ENCODE measurements at regions not wholly inside any gene's neighbourhood (a gene's known extent, or its start where the extent isn't known, plus 50 kb on each side); places are given as distances from the start of the nearest gene placed in this dataset.

- no peak overlapping the region for H3K4me3 ChIP-seq (ENCODE audit: insufficient read depth, low read depth, low read length)
- DNase-seq (ENCODE audit: low read depth) (peak; percentile 80), FAIRE-seq (peak; percentile 78)
- no peak overlapping the region for H3K4me2 ChIP-seq (ENCODE audit: low read length)
- no peak overlapping the region for H3K27ac ChIP-seq (ENCODE audit: low read depth, low read length)
- H4K20me1 ChIP-seq (ENCODE audit: insufficient read depth, low read length), result no peaks in the 10 kb centered on the region
- Mint-ChIP-seq H3K4me1 (ENCODE audit: low read depth, unreplicated experiment) (peaks cover 2% of the 10 kb centered on the region), H3K36me3 (ENCODE audit: low read depth, unreplicated experiment) (no peaks in the 10 kb centered on the region), H3K27me3 (ENCODE audit: low read depth, unreplicated experiment) (no peaks in the 10 kb centered on the region), H3K4me3 (ENCODE audit: unreplicated experiment) (no peak overlapping the region), H3K27ac (ENCODE audit: unreplicated experiment) (peak overlapping the region; percentile 21), H3K9me3 (ENCODE audit: unreplicated experiment) (peaks cover 12% of the 10 kb centered on the region)
- TF ChIP-seq EZH2 (IDR thresholded peaks at IDR 0.05; ENCODE audit: insufficient read depth, low read length) (no peak), CTCF (IDR thresholded peaks at IDR 0.05; ENCODE audit: insufficient read depth, low read depth, low read length) (no peak)
- H3K9ac ChIP-seq (ENCODE audit: low read length), result no peak overlapping the region
- peaks cover 4% of the 10 kb centered on the region for H3K9me3 ChIP-seq (ENCODE audit: insufficient read depth, low read depth, low read length)
- no peak overlapping the region for H2AFZ ChIP-seq (ENCODE audit: low read depth, low read length)
- H3K36me3 ChIP-seq (ENCODE audit: insufficient read depth, low read length), result no peaks in the 10 kb centered on the region
- no peaks in the 10 kb centered on the region for H3K79me2 ChIP-seq (ENCODE audit: insufficient read depth, low read length)
- H3K4me1 ChIP-seq (ENCODE audit: insufficient read depth, low read length), result no peaks in the 10 kb centered on the region
- H3K27me3 ChIP-seq (ENCODE audit: insufficient read depth, low read length), result no peaks in the 10 kb centered on the region
Observed at GRCh38 chr5:159533197-159533596, 202.9 kb upstream of the IL12B start.

DNA sequence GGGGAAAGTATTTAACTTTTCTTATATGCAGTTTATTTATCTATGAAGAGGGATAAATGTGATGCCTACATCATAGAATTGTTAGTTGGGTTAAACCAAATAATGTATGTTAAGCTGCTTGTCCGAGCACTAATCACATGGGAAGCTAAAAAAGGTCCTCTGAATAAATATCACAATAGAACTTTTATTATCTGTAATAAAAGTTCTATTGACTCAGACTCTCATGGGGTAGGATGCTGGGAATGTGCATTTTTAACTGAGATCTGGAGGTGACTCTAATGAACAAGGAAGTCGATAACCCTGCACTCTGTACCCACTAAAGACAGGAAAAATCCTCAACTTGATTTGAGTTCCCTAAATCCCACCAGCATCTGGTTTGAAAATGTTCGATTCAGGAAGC, 205.9 kb upstream of the IL12B start:
- no peak overlapping the region for H3K4me3 Mint-ChIP-seq (ENCODE audit: unreplicated experiment)
- no peaks in the 10 kb centered on the region for H3K27me3 ChIP-seq (ENCODE audit: insufficient read depth, low read length)
- H3K27me3 Mint-ChIP-seq (ENCODE audit: low read depth, unreplicated experiment), result no peaks in the 10 kb centered on the region
- H3K4me3 ChIP-seq (ENCODE audit: insufficient read depth, low read depth, low read length), result no peak overlapping the region
- H4K20me1 ChIP-seq (ENCODE audit: insufficient read depth, low read length), result no peaks in the 10 kb centered on the region
- H3K27ac Mint-ChIP-seq (ENCODE audit: unreplicated experiment), result no peak overlapping the region
- H3K36me3 Mint-ChIP-seq (ENCODE audit: low read depth, unreplicated experiment), result no peaks in the 10 kb centered on the region
- no peak overlapping the region for H3K4me2 ChIP-seq (ENCODE audit: low read length)
- no peak overlapping the region for H2AFZ ChIP-seq (ENCODE audit: low read depth, low read length)
- no peak for DNase-seq (ENCODE audit: low read depth)
- no peak overlapping the region for H3K27ac ChIP-seq (ENCODE audit: low read depth, low read length)
- H3K4me1 Mint-ChIP-seq (ENCODE audit: low read depth, unreplicated experiment), result peaks cover 2% of the 10 kb centered on the region
- H3K4me1 ChIP-seq (ENCODE audit: insufficient read depth, low read length), result no peaks in the 10 kb centered on the region
- no peak overlapping the region for H3K9ac ChIP-seq (ENCODE audit: low read length)
- H3K36me3 ChIP-seq (ENCODE audit: insufficient read depth, low read length), result no peaks in the 10 kb centered on the region
- H3K79me2 ChIP-seq (ENCODE audit: insufficient read depth, low read length), result no peaks in the 10 kb centered on the region
- TF ChIP-seq EZH2 (IDR thresholded peaks at IDR 0.05; ENCODE audit: insufficient read depth, low read length) (no peak), CTCF (IDR thresholded peaks at IDR 0.05; ENCODE audit: insufficient read depth, low read depth, low read length) (no peak)
- FAIRE-seq, result no peak
- H3K9me3 Mint-ChIP-seq (ENCODE audit: unreplicated experiment), result peaks cover 6% of the 10 kb centered on the region
- H3K9me3 ChIP-seq (ENCODE audit: insufficient read depth, low read depth, low read length), result peaks cover 4% of the 10 kb centered on the region

- H3K9ac ChIP-seq (ENCODE audit: low read length), result no peak overlapping the region
- Mint-ChIP-seq H3K36me3 (ENCODE audit: low read depth, unreplicated experiment) (no peaks in the 10 kb centered on the region), H3K4me3 (ENCODE audit: unreplicated experiment) (no peak overlapping the region), H3K9me3 (ENCODE audit: unreplicated experiment) (peaks cover 6% of the 10 kb centered on the region), H3K4me1 (ENCODE audit: low read depth, unreplicated experiment) (peaks cover 2% of the 10 kb centered on the region), H3K27ac (ENCODE audit: unreplicated experiment) (no peak overlapping the region), H3K27me3 (ENCODE audit: low read depth, unreplicated experiment) (no peaks in the 10 kb centered on the region)
- H3K36me3 ChIP-seq (ENCODE audit: insufficient read depth, low read length), result no peaks in the 10 kb centered on the region
- H4K20me1 ChIP-seq (ENCODE audit: insufficient read depth, low read length), result no peaks in the 10 kb centered on the region
- no peaks in the 10 kb centered on the region for H3K27me3 ChIP-seq (ENCODE audit: insufficient read depth, low read length)
- H3K79me2 ChIP-seq (ENCODE audit: insufficient read depth, low read length), result no peaks in the 10 kb centered on the region
- DNase-seq (ENCODE audit: low read depth) (no peak), FAIRE-seq (no peak)
- TF ChIP-seq EZH2 (IDR thresholded peaks at IDR 0.05; ENCODE audit: insufficient read depth, low read length) (no peak), CTCF (IDR thresholded peaks at IDR 0.05; ENCODE audit: insufficient read depth, low read depth, low read length) (no peak)
- no peaks in the 10 kb centered on the region for H3K4me1 ChIP-seq (ENCODE audit: insufficient read depth, low read length)
- H3K27ac ChIP-seq (ENCODE audit: low read depth, low read length), result no peak overlapping the region
- no peak overlapping the region for H2AFZ ChIP-seq (ENCODE audit: low read depth, low read length)
- no peak overlapping the region for H3K4me3 ChIP-seq (ENCODE audit: insufficient read depth, low read depth, low read length)
- no peak overlapping the region for H3K4me2 ChIP-seq (ENCODE audit: low read length)
- H3K9me3 ChIP-seq (ENCODE audit: insufficient read depth, low read depth, low read length), result peaks cover 4% of the 10 kb centered on the region
Observed at GRCh38 chr5:159536646-159537045, 206.4 kb upstream of the IL12B start.
